ENCODE measurements at regions not wholly inside any gene's neighbourhood (a gene's known extent, or its start where the extent isn't known, plus 50 kb on each side); places are given as distances from the start of the nearest gene placed in this dataset.

DNA sequence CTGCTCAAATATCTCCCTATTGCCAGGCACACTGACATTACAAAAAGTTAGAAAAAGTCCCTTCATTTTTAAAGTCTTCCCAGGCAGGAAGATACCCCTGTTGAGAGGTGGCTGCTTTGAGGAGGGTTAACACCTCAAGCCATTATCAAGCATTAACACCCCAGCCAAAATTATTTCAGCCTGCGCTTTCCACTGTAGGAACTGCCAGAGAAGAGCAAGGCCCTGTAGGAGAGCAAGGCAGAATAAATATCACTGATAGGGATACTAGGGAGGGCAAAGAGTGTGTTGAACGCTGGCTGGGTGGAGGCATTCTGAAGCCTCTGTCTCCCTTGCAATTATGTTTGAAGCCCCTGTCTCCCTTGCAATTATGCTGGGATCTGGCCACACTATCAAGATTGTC is 1020.7 kb upstream of the CELF4 start (continued):
- TF ChIP-seq PRDM15 (CRISPR knock-in tag; IDR thresholded peaks at IDR 0.05) (no peak), NFYA (IDR thresholded peaks at IDR 0.05; ENCODE audit: borderline replicate concordance, low read depth, low read length) (no peak), MXI1 (IDR thresholded peaks at IDR 0.05; ENCODE audit: low read depth, low read length) (no peak), ZBTB11 (CRISPR knock-in tag; IDR thresholded peaks at IDR 0.05) (no peak), CHD4 (IDR thresholded peaks at IDR 0.05) (no peak), SMAD5 (IDR thresholded peaks at IDR 0.05; ENCODE audit: low read depth) (no peak)

GRCh38 chr18:38579764-38580163 is 1014.2 kb upstream of the CELF4 start:
- ATAC-seq (no peak), FAIRE-seq (no peak), DNase-seq (ENCODE audit: low read depth, low spot score) (no peak)
- no TSS peak for BruUV-seq (replicated peaks)
- Histone ChIP-seq H3K79me2 (ENCODE audit: control insufficient read depth, insufficient read depth, low read length) (no peaks in the 10 kb centered on the region), H3K9ac (ENCODE audit: control insufficient read depth, insufficient read depth, low read length) (no peak overlapping the region), H3K36me3 (ENCODE audit: control insufficient read depth in 2 of 2, insufficient read depth in 2 of 2, low read length in 1 of 2) (no peaks in the 10 kb centered on the region), H3K4me1 (ENCODE audit: control insufficient read depth, insufficient read depth, low read length) (no peaks in the 10 kb centered on the region), H4K20me1 (ENCODE audit: control insufficient read depth, insufficient read depth) (no peaks in the 10 kb centered on the region), H3K4me3 (no peak overlapping the region), H3K4me2 (ENCODE audit: control insufficient read depth, insufficient read depth) (no peak overlapping the region), H3K27me3 (replicated peaks in 1 of 2; ENCODE audit: control insufficient read depth in 2 of 2, insufficient read depth in 2 of 2, low read length in 1 of 2) (no peaks in the 10 kb centered on the region), H3K9me3 (replicated peaks; ENCODE audit: control insufficient read depth, insufficient read depth, low read length) (no peaks in the 10 kb centered on the region; the same call in 1 of the 3 replicates), H2AFZ (ENCODE audit: control insufficient read depth, low read depth, low read length) (no peak overlapping the region), H3K27ac (ENCODE audit: control insufficient read depth, insufficient read depth) (no peak overlapping the region)
- WGBS (ENCODE audit: insufficient coverage, insufficient replicate concordance, low lambda C conversion rate, missing lambda C conversion rate): 0% methylated on average over 1 of the region's 1 CpG
- intact Hi-C loops (cut with micrococcal nuclease; ENCODE audit: unreplicated experiment) (no loop called here), in situ Hi-C loops (cut with MboI) (no loop called here)
- CTCF ChIA-PET: no interaction called here
- TF ChIP-seq EP300 (IDR thresholded peaks at IDR 0.05; ENCODE audit: borderline replicate concordance in 1 of 2, control insufficient read depth in 1 of 2, low read depth in 2 of 2, low read length in 2 of 2) (no peak), SP1 (IDR thresholded peaks at IDR 0.05; ENCODE audit: low read depth, low read length) (no peak), RBBP5 (conservative IDR thresholded peaks at IDR 0.05) (no peak), GATAD2B (conservative IDR thresholded peaks at IDR 0.05; ENCODE audit: low read depth) (no peak), HCFC1 (IDR thresholded peaks at IDR 0.05; ENCODE audit: low read length) (no peak), RUNX3 (IDR thresholded peaks at IDR 0.05; ENCODE audit: low read length) (no peak), IKZF1 (conservative IDR thresholded peaks at IDR 0.05) (no peak)
- TF ChIP-seq, protein P1, sequence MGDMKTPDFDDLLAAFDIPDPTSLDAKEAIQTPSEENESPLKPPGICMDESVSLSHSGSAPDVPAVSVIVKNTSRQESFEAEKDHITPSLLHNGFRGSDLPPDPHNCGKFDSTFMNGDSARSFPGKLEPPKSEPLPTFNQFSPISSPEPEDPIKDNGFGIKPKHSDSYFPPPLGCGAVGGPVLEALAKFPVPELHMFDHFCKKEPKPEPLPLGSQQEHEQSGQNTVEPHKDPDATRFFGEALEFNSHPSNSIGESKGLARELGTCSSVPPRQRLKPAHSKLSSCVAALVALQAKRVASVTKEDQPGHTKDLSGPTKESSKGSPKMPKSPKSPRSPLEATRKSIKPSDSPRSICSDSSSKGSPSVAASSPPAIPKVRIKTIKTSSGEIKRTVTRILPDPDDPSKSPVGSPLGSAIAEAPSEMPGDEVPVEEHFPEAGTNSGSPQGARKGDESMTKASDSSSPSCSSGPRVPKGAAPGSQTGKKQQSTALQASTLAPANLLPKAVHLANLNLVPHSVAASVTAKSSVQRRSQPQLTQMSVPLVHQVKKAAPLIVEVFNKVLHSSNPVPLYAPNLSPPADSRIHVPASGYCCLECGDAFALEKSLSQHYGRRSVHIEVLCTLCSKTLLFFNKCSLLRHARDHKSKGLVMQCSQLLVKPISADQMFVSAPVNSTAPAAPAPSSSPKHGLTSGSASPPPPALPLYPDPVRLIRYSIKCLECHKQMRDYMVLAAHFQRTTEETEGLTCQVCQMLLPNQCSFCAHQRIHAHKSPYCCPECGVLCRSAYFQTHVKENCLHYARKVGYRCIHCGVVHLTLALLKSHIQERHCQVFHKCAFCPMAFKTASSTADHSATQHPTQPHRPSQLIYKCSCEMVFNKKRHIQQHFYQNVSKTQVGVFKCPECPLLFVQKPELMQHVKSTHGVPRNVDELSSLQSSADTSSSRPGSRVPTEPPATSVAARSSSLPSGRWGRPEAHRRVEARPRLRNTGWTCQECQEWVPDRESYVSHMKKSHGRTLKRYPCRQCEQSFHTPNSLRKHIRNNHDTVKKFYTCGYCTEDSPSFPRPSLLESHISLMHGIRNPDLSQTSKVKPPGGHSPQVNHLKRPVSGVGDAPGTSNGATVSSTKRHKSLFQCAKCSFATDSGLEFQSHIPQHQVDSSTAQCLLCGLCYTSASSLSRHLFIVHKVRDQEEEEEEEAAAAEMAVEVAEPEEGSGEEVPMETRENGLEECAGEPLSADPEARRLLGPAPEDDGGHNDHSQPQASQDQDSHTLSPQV (IDR thresholded peaks at IDR 0.05): no peak
- SMC1A ChIA-PET (ENCODE audit: uncharacterized antibody, unreplicated experiment): no interaction called here
- RAD21 ChIA-PET (ENCODE audit: unreplicated experiment): no interaction called here
- POLR2A ChIA-PET: no interaction called here

Measured in GM12878 (cell line).